Caki2 (cell line): ENCODE measurements at regions not wholly inside any gene's neighbourhood (a gene's known extent, or its start where the extent isn't known, plus 50 kb on each side); places are given as distances from the start of the nearest gene placed in this dataset.
"Not testable (repeated sequence)": the region's sequence is repeated elsewhere in the genome, so short reads cannot be mapped to it uniquely, and the experiment has no call there.

ENCODE experiments used
- DNase-seq: peaks from one replicate; pipeline ENCODE4 v3.0.0-alpha.2; 2015; ENCODE audit warnings: low read depth
- in situ Hi-C: cut with HindIII; loops from 2 replicates; pipeline ENCODE4 v1.10.0; 2016; ENCODE audit warnings: low sequenced_read_pairs, low pct_unique_long_range_greater_than_20kb, mixed read lengths

GRCh38 chrX:118239913-118240698, 105.8 kb upstream of the WDR44 start:
- in situ Hi-C loops, result no loop called here
- DNase-seq, result no peak

- in situ Hi-C loops, DNase-seq: not testable (repeated sequence)
Observed at GRCh38 chrX:118246961-118247360, 98.9 kb upstream of the WDR44 start.

- DNase-seq, result no peak
- in situ Hi-C loops, result no loop called here
Observed at GRCh38 chrX:118249146-118249545, 96.8 kb upstream of the WDR44 start.

GRCh38 chrX:118250445-118250844, 95.5 kb upstream of the WDR44 start:
- DNase-seq, result no peak
- in situ Hi-C loops, result no loop called here

DNA sequence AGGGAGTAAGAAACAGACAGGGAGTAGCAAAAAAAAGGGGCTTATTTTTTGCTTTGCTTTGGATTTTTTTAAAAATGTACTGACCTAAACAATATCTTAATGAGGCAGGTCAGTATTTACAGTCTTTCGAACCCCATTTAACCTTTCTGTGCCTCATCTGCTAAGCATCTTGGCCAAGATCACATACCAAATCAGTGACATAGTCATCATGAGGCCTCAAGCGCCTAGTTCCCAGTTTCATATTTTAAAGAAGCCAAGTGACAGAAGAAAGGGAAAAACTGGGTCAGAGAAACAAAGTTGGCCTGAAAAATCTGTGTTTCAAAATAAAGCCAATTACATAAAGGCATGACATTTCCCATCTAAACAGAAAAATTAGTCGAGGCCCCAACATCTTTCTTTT, 94.6 kb upstream of the WDR44 start:
- in situ Hi-C loops, result no loop called here
- DNase-seq, result no peak

- in situ Hi-C loops, result no loop called here
- DNase-seq, result no peak
Observed at GRCh38 chrX:118252967-118253366, 92.9 kb upstream of the WDR44 start.

- in situ Hi-C loops, result no loop called here
- DNase-seq, result peak; percentile 18
Observed at GRCh38 chrX:118254611-118255010, 91.3 kb upstream of the WDR44 start.

- DNase-seq, result no peak
Observed at GRCh38 chrX:118255921-118256320, 90.0 kb upstream of the WDR44 start.

GRCh38 chrX:118257781-118258180, 88.1 kb upstream of the WDR44 start:
- in situ Hi-C loops, result no loop called here
- no peak for DNase-seq

More at GRCh38 chrX:118255921-118256320, 90.0 kb upstream of the WDR44 start:
- in situ Hi-C loops, result no loop called here

DNA sequence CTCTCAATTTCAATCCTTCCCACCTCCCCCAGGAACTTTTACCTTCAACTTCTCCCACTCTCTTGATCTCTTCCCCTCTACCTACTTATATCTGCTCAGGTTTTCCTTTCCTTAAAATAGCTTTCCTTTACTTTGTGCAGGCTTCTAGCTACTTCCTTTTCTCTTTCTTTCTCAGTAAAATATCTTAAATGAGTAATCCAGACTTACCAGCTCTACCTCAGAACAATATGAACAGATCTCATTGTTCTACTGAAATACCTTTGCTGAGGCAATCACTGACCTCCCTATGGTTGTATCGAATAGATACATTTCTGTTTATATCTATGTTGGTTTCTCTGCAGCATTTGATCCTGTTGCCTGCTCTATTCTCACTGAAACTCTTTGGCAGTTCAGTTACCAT, 86.7 kb upstream of the WDR44 start:
- no peak for DNase-seq
- in situ Hi-C loops, result no loop called here

DNA sequence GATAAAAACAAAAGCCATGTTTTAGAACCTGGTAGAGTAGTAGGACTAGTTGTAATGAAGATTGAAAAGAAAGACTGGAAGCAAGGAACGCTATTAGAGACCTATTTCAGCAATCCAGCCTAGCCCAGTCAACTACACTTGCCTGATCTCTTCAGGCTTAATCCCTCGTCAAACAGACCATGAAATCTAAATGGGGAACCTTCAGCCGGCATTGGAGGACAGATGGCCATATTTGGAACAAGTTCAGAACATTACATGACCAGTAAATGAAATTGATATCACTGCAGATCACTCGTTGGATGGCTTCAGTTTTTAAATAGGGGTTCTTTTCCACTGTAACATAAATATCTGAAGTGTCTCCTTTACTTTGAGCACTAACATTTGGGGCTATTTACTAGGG, 84.8 kb upstream of the WDR44 start:
- DNase-seq, result no peak
- in situ Hi-C loops, result no loop called here

GRCh38 chrX:118271775-118272174, 74.1 kb upstream of the WDR44 start:
- in situ Hi-C loops, result no loop called here

DNA sequence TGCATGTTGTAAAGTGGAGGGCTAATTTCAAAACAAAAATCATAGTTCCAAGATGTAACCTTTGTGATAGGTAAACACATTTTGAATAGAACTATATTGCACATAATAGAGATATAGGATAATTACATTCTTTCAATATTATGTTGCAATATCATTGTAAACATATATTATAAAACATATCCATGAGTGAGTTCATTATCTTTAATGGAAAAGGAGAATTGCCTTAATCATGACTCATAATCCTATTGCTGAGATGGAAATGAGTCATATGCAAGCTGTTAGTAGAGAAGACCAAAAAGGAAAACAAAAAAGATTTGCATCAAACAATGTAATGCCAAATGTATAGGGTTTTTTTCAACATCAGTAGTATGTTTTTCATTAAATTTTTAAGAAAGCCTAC, 73.7 kb upstream of the WDR44 start:
- no peak for DNase-seq
- in situ Hi-C loops, result no loop called here

More at GRCh38 chrX:118271775-118272174, 74.1 kb upstream of the WDR44 start:
- DNase-seq, result no peak

- peak; percentile 36 for DNase-seq
- in situ Hi-C loops, result no loop called here
Observed at GRCh38 chrX:118286066-118286762, 59.7 kb upstream of the WDR44 start.

- DNase-seq, in situ Hi-C loops: not testable (repeated sequence)
Observed at GRCh38 chrX:118295818-118296217, 50.1 kb upstream of the WDR44 start.
